ENCODE measurements at regions not wholly inside any gene's neighbourhood (a gene's known extent, or its start where the extent isn't known, plus 50 kb on each side); places are given as distances from the start of the nearest gene placed in this dataset.

- 57% methylated on average over 2 of the region's 2 CpGs for WGBS (ENCODE audit: insufficient coverage, insufficient replicate concordance, low lambda C conversion rate, missing lambda C conversion rate)
- CTCF ChIA-PET: no interaction called here
- TF ChIP-seq SUPT20H (IDR thresholded peaks at IDR 0.05; ENCODE audit: borderline replicate concordance, control insufficient read depth, low read depth, low read length): no peak
- H2AFZ ChIP-seq (ENCODE audit: control insufficient read depth, low read depth, low read length): no peak overlapping the region
- RAD21 ChIA-PET (ENCODE audit: unreplicated experiment): no interaction called here
- no peak overlapping the region for H3K4me2 ChIP-seq (ENCODE audit: control insufficient read depth, insufficient read depth)
- in situ Hi-C loops (cut with MboI) (no loop called here), intact Hi-C loops (cut with micrococcal nuclease; ENCODE audit: unreplicated experiment) (no loop called here)
- H3K79me2 ChIP-seq (ENCODE audit: control insufficient read depth, insufficient read depth, low read length): no peaks in the 10 kb centered on the region
- H3K27me3 ChIP-seq (replicated peaks in 1 of 2; ENCODE audit: control insufficient read depth in 2 of 2, insufficient read depth in 2 of 2, low read length in 1 of 2): no peaks in the 10 kb centered on the region
- H3K27ac ChIP-seq (ENCODE audit: control insufficient read depth, insufficient read depth): no peak overlapping the region
- H3K4me3 ChIP-seq: no peak overlapping the region
- SMC1A ChIA-PET (ENCODE audit: uncharacterized antibody, unreplicated experiment): no interaction called here
- ATAC-seq: no peak
- no peak for DNase-seq (ENCODE audit: low read depth, low spot score)
- no TSS peak for BruUV-seq (replicated peaks)
- FAIRE-seq: no peak
- no peak overlapping the region for H3K9ac ChIP-seq (ENCODE audit: control insufficient read depth, insufficient read depth, low read length)
- no peaks in the 10 kb centered on the region for H3K4me1 ChIP-seq (ENCODE audit: control insufficient read depth, insufficient read depth, low read length)
- H4K20me1 ChIP-seq (ENCODE audit: control insufficient read depth, insufficient read depth): no peaks in the 10 kb centered on the region
- H3K36me3 ChIP-seq (ENCODE audit: control insufficient read depth in 2 of 2, insufficient read depth in 2 of 2, low read length in 1 of 2): no peaks in the 10 kb centered on the region
- no peaks in the 10 kb centered on the region for H3K9me3 ChIP-seq (replicated peaks; ENCODE audit: control insufficient read depth, insufficient read depth, low read length)
- POLR2A ChIA-PET: no interaction called here
These were observed 498.1 kb downstream of the TLE1 start for GRCh38 chr9:81191222-81191621.

GRCh38 chr9:81190659-81191058, 498.7 kb downstream of the TLE1 start:
- Histone ChIP-seq H3K4me2 (ENCODE audit: control insufficient read depth, insufficient read depth) (no peak overlapping the region), H3K79me2 (ENCODE audit: control insufficient read depth, insufficient read depth, low read length) (no peaks in the 10 kb centered on the region), H3K9me3 (replicated peaks; ENCODE audit: control insufficient read depth, insufficient read depth, low read length) (no peaks in the 10 kb centered on the region), H3K4me3 (no peak overlapping the region), H2AFZ (ENCODE audit: control insufficient read depth, low read depth, low read length) (no peak overlapping the region), H3K27me3 (replicated peaks in 1 of 2; ENCODE audit: control insufficient read depth in 2 of 2, insufficient read depth in 2 of 2, low read length in 1 of 2) (no peaks in the 10 kb centered on the region), H3K4me1 (ENCODE audit: control insufficient read depth, insufficient read depth, low read length) (no peaks in the 10 kb centered on the region), H4K20me1 (ENCODE audit: control insufficient read depth, insufficient read depth) (no peaks in the 10 kb centered on the region), H3K27ac (ENCODE audit: control insufficient read depth, insufficient read depth) (no peak overlapping the region), H3K9ac (ENCODE audit: control insufficient read depth, insufficient read depth, low read length) (no peak overlapping the region), H3K36me3 (ENCODE audit: control insufficient read depth in 2 of 2, insufficient read depth in 2 of 2, low read length in 1 of 2) (no peaks in the 10 kb centered on the region)
- ATAC-seq (no peak), DNase-seq (ENCODE audit: low read depth, low spot score) (no peak), FAIRE-seq (no peak)
- ChIA-PET RAD21 (ENCODE audit: unreplicated experiment) (no interaction called here), POLR2A (no interaction called here), CTCF (no interaction called here), SMC1A (ENCODE audit: uncharacterized antibody, unreplicated experiment) (no interaction called here)
- TF ChIP-seq KAT2A (conservative IDR thresholded peaks at IDR 0.05; ENCODE audit: control insufficient read depth, low read depth, low read length) (no peak), POU2F2 (IDR thresholded peaks at IDR 0.05; ENCODE audit: borderline replicate concordance, low read depth, low read length) (no peak), CBX5 (IDR thresholded peaks at IDR 0.05; ENCODE audit: low read depth) (no peak), POLR2AphosphoS5 (IDR thresholded peaks at IDR 0.05; ENCODE audit: low read length) (no peak)
- intact Hi-C loops (cut with micrococcal nuclease; ENCODE audit: unreplicated experiment): no loop called here
- 0% methylated on average over 1 of the region's 1 CpG for WGBS (ENCODE audit: insufficient coverage, insufficient replicate concordance, low lambda C conversion rate, missing lambda C conversion rate)
- BruUV-seq (replicated peaks): no TSS peak
- in situ Hi-C loops (cut with MboI): no loop called here

Data from GM12878 (cell line).